WTC11 (cell line): ENCODE measurements at regions not wholly inside any gene's neighbourhood (a gene's known extent, or its start where the extent isn't known, plus 50 kb on each side); places are given as distances from the start of the nearest gene placed in this dataset.

Source experiments
- ATAC-seq: fragments of 200-7000 bp; cut with Tn5 transposase; 2 replicates; pipeline ENCODE4 v1.10.0; 2021; ENCODE audit warnings: mild to moderate bottlenecking, moderate library complexity
- CTCF ChIA-PET: fragments of 300-600 bp; sonication (Branson Sonifier 250); formaldehyde crosslinking; loops from one replicate; lab custom pipeline; 2021; ENCODE audit warnings: antibody characterized with exemption; lab: Charles Lee
- POLR2A ChIA-PET: fragments of 350-600 bp; sonication (Branson Sonifier 250); formaldehyde crosslinking; loops from one replicate; lab custom pipeline; 2021; ENCODE audit warnings: antibody characterized with exemption; lab: Charles Lee
- DNase-seq: peaks from one replicate; pipeline ENCODE4 v3.0.0; 2021; ENCODE audit warnings: low spot score
- H3K27ac Mint-ChIP-seq: 2 replicates; pipeline ENCODE4 v1.8.0; 2021; ENCODE audit warnings: mixed read lengths
- H3K27me3 Mint-ChIP-seq: 2 replicates; pipeline ENCODE4 v1.8.0; 2021; ENCODE audit warnings: low read depth, mild to moderate bottlenecking, moderate library complexity, mixed read lengths
- H3K36me3 Mint-ChIP-seq: 2 replicates; pipeline ENCODE4 v1.8.0; 2021; ENCODE audit warnings: mixed read lengths
- H3K4me1 Mint-ChIP-seq: 2 replicates; pipeline ENCODE4 v1.8.0; 2022; ENCODE audit warnings: mixed read lengths
- H3K4me3 Mint-ChIP-seq: 2 replicates; pipeline ENCODE4 v1.8.0; 2021; ENCODE audit warnings: mild to moderate bottlenecking, moderate library complexity, mixed read lengths
- H3K9me3 Mint-ChIP-seq: 2 replicates; pipeline ENCODE4 v1.8.0; 2021; ENCODE audit warnings: mixed read lengths
- AFF4 ChIP-seq: sonication (generic); formaldehyde crosslinking; IDR thresholded peaks from 2 replicates; pipeline ENCODE4 v1.8.1; 2023; ENCODE audit warnings: mild to moderate bottlenecking, missing genetic modification reagents, borderline replicate concordance
- ERG ChIP-seq: fragments of 250-450 bp; sonication (Bioruptor Pico); IDR thresholded peaks from 2 replicates; pipeline ENCODE4 v1.8.0; 2021; ENCODE audit warnings: mild to moderate bottlenecking
- ESRRA ChIP-seq: sonication (generic); formaldehyde crosslinking; IDR thresholded peaks from 2 replicates; pipeline ENCODE4 v1.8.1; 2022; ENCODE audit warnings: mild to moderate bottlenecking, missing genetic modification reagents, borderline replicate concordance
- GTF2I ChIP-seq: fragments of 250-450 bp; sonication (Bioruptor Pico); conservative IDR thresholded peaks from 2 replicates; pipeline ENCODE4 v1.4.0; 2021; ENCODE audit warnings: mild to moderate bottlenecking
- MYBL2 ChIP-seq: sonication (generic); formaldehyde crosslinking; IDR thresholded peaks from 2 replicates; pipeline ENCODE4 v1.8.1; 2023; ENCODE audit warnings: mild to moderate bottlenecking, moderate library complexity, missing genetic modification reagents
- NFATC4 ChIP-seq: fragments of 250-450 bp; sonication (Bioruptor Pico); IDR thresholded peaks from 2 replicates; pipeline ENCODE4 v1.9.0; 2021; ENCODE audit warnings: mild to moderate bottlenecking
- NR3C1 ChIP-seq: sonication (generic); formaldehyde crosslinking; conservative IDR thresholded peaks from 2 replicates; pipeline ENCODE4 v1.8.1; 2023; ENCODE audit warnings: low read depth, mild to moderate bottlenecking, missing genetic modification reagents
- PREB ChIP-seq: sonication (generic); formaldehyde crosslinking; IDR thresholded peaks from 2 replicates; pipeline ENCODE4 v1.8.1; 2022; ENCODE audit warnings: mild to moderate bottlenecking, missing genetic modification reagents, moderate library complexity, borderline replicate concordance
- TCF7 ChIP-seq: sonication (generic); formaldehyde crosslinking; IDR thresholded peaks from 2 replicates; pipeline ENCODE4 v1.8.0; 2022; ENCODE audit warnings: mild to moderate bottlenecking, low read depth, missing genetic modification reagents, moderate library complexity
- TEAD1 ChIP-seq: sonication (generic); formaldehyde crosslinking; IDR thresholded peaks from 2 replicates; pipeline ENCODE4 v1.8.0; 2022; ENCODE audit warnings: mild to moderate bottlenecking, missing genetic modification reagents
- TP53 ChIP-seq: sonication (generic); formaldehyde crosslinking; IDR thresholded peaks from 2 replicates; pipeline ENCODE4 v1.8.1; 2023; ENCODE audit warnings: mild to moderate bottlenecking, missing genetic modification reagents
- USF2 ChIP-seq: sonication (generic); formaldehyde crosslinking; IDR thresholded peaks from 2 replicates; pipeline ENCODE4 v1.8.1; 2023; ENCODE audit warnings: mild to moderate bottlenecking, missing genetic modification reagents, moderate library complexity
- ZNF263 ChIP-seq: sonication (generic); formaldehyde crosslinking; IDR thresholded peaks from 2 replicates; pipeline ENCODE4 v1.8.1; 2022; ENCODE audit warnings: low read depth, mild to moderate bottlenecking, moderate library complexity, missing genetic modification reagents
- ZNF416 ChIP-seq: fragments of 250-450 bp; sonication (Bioruptor Pico); IDR thresholded peaks from 2 replicates; pipeline ENCODE4 v1.9.0; 2021; ENCODE audit warnings: mild to moderate bottlenecking, inconsistent platforms
- ZNF423 ChIP-seq: fragments of 250-450 bp; sonication (Bioruptor Pico); IDR thresholded peaks from 2 replicates; pipeline ENCODE4 v2.1.2; 2022; ENCODE audit warnings: mild to moderate bottlenecking, moderate library complexity
- ZNF532 ChIP-seq: fragments of 250-450 bp; sonication (Bioruptor Pico); IDR thresholded peaks from 2 replicates; pipeline ENCODE4 v1.9.0; 2021; ENCODE audit warnings: mild to moderate bottlenecking, borderline replicate concordance
- TF ChIP-seq, protein P1 (sequence below): sonication (generic); formaldehyde crosslinking; IDR thresholded peaks from 2 replicates; pipeline ENCODE4 v1.8.1; 2022; ENCODE audit warnings: mild to moderate bottlenecking, moderate library complexity, missing genetic modification reagents
- TF ChIP-seq, protein P2 (sequence below): sonication (generic); formaldehyde crosslinking; IDR thresholded peaks from 2 replicates; pipeline ENCODE4 v1.8.0; 2022; ENCODE audit warnings: mild to moderate bottlenecking, missing genetic modification reagents

DNA sequence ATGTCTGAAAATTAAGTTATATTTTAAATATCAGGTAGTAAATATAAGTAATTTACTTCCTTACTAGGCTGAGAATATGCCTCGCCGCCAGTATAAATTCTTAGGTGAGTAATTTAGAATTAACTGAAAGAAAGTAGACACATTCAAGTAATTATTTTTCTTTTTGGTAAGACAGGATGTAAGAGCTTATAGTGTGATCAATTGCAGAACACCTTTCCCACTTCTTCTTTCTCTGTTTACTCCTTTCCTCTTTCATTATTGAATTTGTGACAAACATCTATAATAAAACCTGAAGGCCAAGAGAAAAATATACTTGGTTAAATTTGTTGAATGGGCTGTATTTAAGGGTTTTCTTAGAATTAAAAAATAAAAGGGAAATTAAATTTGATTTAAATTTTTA, 195.1 kb upstream of the CDKN2B start:
- Mint-ChIP-seq H3K4me1 (no peaks in the 10 kb centered on the region), H3K27me3 (no peaks in the 10 kb centered on the region), H3K9me3 (no peaks in the 10 kb centered on the region), H3K36me3 (no peaks in the 10 kb centered on the region), H3K4me3 (no peak overlapping the region), H3K27ac (no peak overlapping the region)
- DNase-seq (no peak), ATAC-seq (no peak)
- ChIA-PET POLR2A (no interaction called here), CTCF (interaction anchor here (1.4 kb wide), 1 partner anchor 196 kb away, joined by 5 read pairs; the partner anchor contains the start of gene CDKN2B)
- TF ChIP-seq ZNF423 (CRISPR knock-in tag): no peak
- no peak for TF ChIP-seq NFATC4 (CRISPR knock-in tag)
- TF ChIP-seq AFF4 (CRISPR knock-in tag): no peak
- TF ChIP-seq PREB (CRISPR knock-in tag): no peak
- TF ChIP-seq, protein P1, sequence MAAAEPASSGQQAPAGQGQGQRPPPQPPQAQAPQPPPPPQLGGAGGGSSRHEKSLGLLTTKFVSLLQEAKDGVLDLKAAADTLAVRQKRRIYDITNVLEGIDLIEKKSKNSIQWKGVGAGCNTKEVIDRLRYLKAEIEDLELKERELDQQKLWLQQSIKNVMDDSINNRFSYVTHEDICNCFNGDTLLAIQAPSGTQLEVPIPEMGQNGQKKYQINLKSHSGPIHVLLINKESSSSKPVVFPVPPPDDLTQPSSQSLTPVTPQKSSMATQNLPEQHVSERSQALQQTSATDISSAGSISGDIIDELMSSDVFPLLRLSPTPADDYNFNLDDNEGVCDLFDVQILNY (CRISPR knock-in tag): no peak
- no peak for TF ChIP-seq GTF2I (CRISPR knock-in tag)
- no peak for TF ChIP-seq TEAD1 (CRISPR knock-in tag)
- TF ChIP-seq ERG (CRISPR knock-in tag): no peak
- TF ChIP-seq TP53 (CRISPR knock-in tag): no peak
- no peak for TF ChIP-seq MYBL2
- TF ChIP-seq, protein P2, sequence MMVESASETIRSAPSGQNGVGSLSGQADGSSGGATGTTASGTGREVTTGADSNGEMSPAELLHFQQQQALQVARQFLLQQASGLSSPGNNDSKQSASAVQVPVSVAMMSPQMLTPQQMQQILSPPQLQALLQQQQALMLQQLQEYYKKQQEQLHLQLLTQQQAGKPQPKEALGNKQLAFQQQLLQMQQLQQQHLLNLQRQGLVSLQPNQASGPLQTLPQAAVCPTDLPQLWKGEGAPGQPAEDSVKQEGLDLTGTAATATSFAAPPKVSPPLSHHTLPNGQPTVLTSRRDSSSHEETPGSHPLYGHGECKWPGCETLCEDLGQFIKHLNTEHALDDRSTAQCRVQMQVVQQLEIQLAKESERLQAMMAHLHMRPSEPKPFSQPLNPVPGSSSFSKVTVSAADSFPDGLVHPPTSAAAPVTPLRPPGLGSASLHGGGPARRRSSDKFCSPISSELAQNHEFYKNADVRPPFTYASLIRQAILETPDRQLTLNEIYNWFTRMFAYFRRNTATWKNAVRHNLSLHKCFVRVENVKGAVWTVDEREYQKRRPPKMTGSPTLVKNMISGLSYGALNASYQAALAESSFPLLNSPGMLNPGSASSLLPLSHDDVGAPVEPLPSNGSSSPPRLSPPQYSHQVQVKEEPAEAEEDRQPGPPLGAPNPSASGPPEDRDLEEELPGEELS (CRISPR knock-in tag): no peak
- no peak for TF ChIP-seq ZNF532 (CRISPR knock-in tag)
- no peak for TF ChIP-seq ESRRA (CRISPR knock-in tag)
- no peak for TF ChIP-seq USF2
- TF ChIP-seq ZNF263 (CRISPR knock-in tag): no peak
- TF ChIP-seq NR3C1 (CRISPR knock-in tag): no peak
- TF ChIP-seq TCF7 (CRISPR knock-in tag): no peak
- TF ChIP-seq ZNF416 (CRISPR knock-in tag): no peak
